GM19395 (cell line): ENCODE measurements at regions not wholly inside any gene's neighbourhood (a gene's known extent, or its start where the extent isn't known, plus 50 kb on each side); places are given as distances from the start of the nearest gene placed in this dataset.
"Not testable (repeated sequence)": the region's sequence is repeated elsewhere in the genome, so short reads cannot be mapped to it uniquely, and the experiment has no call there.

Experiments used
- ATAC-seq: cut with Tn5 transposase; IDR thresholded peaks from one replicate; pipeline ENCODE4 v1.9.1; 2021; ENCODE audit warnings: mild to moderate bottlenecking, moderate library complexity; ENCODE audit not compliant: unreplicated experiment

DNA sequence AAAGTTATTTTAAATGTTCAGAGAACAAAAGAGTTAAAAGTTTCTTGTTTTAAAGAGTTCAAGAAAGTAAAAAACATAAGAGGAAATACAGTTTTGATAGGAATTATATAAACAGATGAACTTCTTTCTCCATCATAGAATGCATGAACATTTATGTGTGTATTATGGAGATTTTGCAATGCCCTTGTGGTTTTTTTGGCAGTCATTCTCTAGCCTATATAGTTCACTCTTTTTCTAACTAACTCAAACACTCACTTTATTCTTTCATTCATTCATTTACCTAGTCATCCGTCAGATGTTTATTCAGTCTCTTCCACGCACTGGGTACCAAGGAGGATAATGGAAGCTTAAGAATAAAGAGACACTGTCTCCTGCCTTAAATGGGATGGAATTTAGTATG lies 195.9 kb upstream of the VLDLR start:
- no peak for ATAC-seq

DNA sequence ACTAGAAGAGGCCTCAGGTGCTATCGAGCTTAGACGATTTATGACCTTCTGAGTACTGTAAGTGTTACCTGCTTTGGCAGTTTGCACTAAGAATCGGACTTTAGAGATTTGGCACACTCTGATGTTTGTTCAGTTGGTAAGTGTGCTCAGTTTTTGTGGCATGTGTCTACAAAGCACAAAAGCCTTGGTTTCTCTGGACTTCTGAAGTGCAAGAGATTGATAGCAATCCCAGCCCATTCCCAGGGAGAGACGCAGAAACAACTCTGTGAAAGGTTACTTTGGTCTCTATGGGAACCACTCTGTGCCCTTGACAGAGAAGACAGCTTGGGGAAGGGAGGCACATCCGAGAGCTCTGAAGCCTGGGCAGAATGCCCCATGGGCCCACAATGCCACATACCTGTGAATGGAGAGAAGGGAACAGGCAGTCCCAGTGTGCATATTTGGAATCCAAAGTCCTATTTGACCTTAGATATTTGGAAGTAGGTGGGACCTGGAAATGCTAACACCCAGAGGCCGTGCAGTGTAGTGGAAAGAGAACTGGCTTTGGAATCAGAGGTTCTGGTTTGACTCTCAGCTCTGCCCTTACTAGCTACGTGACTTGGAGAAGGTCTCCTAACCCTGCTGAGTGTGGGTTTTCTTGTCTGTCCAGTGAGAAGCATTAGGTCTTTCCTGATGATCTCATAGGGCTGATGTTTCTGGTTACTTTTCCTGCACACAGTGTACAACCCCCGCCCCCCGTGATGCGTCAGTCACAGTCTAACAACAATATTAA lies 194.3 kb upstream of the VLDLR start:
- ATAC-seq, result no peak

GRCh38 chr9:2439957-2440356 lies 181.6 kb upstream of the VLDLR start:
- no peak for ATAC-seq

DNA sequence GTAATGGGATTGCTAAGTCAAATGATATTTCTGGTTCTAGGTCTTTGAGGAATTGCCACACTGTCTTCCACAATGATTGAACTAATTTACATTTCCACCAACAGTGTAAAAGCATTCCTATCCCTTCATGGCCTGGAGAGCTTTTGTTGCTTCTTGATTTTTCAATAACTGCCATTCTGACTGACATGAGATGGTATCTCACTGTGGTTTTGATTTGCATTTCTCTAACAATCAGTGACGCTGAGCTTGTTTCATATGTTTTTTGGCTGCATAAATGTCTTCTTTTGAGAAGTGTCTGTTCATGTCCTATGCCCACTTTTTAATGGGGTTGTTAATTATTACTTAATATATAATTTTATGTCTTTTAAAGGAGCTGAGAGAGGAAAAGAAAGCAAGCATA lies 177.7 kb upstream of the VLDLR start:
- ATAC-seq, result not testable (repeated sequence)

GRCh38 chr9:2448193-2448738 lies 173.3 kb upstream of the VLDLR start:
- no peak for ATAC-seq

DNA sequence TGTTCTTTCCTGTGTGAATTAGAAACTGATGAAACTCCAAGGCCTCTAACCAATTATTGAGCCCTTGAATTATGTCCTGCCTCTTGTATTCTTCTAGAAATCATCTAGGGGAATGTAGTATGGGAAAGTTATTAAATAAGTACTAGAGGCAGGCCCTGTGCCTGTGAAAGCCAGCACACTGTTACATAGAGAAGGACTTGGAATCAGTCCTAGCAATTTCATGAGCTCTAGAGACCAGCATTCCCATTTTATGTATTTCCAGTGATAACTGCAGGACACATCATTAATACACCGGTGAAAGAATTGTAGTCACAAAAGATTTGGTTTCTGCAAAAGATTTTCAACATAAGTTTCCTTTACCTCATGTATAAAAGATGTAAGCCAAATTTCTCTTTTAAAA lies 168.5 kb upstream of the VLDLR start:
- ATAC-seq, result no peak

DNA sequence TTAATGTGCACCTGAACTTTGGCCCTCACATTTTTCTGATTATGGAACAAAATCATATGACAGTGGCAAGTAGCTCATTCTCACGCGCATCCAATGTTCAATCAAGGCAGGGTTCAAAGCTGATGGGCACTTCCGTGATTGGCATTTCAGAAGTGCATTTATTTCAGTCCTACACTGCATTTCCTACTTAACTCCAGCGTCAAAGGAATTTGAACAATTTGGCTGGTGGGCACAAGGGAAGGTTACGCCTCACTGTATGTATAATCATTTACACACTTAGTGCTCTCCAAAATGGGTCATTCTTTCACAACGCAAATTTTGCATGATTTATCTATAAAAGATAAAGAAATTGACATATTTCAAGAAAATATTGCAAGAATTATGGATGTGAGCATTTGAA lies 167.9 kb upstream of the VLDLR start:
- no peak for ATAC-seq

- ATAC-seq, result no peak
Observed at GRCh38 chr9:2459756-2460155, 161.8 kb upstream of the VLDLR start.

DNA sequence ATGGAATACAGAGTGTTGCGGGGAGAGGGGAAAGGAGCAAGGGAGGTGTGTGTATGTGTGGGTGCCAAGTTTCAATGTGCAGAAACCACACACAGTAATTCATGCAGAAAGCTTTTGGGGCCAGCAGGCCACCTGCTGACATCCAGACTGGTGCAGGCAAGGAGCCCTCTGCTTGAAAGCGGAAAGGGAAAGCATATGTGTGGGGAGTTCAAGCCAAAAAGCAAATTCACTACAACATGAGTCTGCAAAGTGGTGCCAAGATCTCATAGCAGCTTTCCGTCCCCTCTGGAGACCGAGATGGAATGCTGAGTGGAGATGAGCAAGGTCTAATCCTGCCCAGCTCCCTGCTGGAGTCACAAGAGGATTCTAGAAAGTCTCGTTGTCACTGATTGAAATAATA lies 159.7 kb upstream of the VLDLR start:
- ATAC-seq, result no peak

DNA sequence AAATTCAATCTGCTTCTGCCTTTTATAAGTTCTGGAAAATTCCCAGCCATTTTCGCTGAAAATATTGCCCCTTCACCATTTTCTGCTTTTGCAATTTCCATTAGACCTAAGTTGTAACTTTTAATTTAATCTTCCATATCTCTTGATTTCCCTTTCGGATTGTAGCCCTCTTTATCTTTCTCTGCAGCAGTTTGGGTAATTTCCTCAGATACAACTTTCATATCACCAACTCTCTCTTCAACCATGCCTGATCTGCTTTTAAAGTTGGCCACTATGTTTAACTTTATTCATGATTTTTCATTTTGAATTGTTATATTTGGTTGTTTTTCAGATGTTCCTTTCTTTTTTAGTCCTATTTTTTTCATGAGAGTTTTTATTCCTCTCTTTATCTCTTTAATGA lies 157.0 kb upstream of the VLDLR start:
- no peak for ATAC-seq

- ATAC-seq, result no peak
Observed at GRCh38 chr9:2465516-2465915, 156.1 kb upstream of the VLDLR start.

- peak; percentile 99 for ATAC-seq
Observed at GRCh38 chr9:2465921-2466460, 155.6 kb upstream of the VLDLR start.

GRCh38 chr9:2466703-2467102 lies 154.9 kb upstream of the VLDLR start:
- ATAC-seq, result no peak

GRCh38 chr9:2469681-2470221 lies 151.8 kb upstream of the VLDLR start:
- ATAC-seq, result no peak

- no peak for ATAC-seq
Observed at GRCh38 chr9:2473681-2474080, 147.9 kb upstream of the VLDLR start.

GRCh38 chr9:2477755-2478154 lies 143.8 kb upstream of the VLDLR start:
- ATAC-seq, result no peak

- ATAC-seq, result no peak
Observed at GRCh38 chr9:2478421-2478820, 143.2 kb upstream of the VLDLR start.

GRCh38 chr9:2479056-2479565 lies 142.5 kb upstream of the VLDLR start:
- ATAC-seq, result no peak

DNA sequence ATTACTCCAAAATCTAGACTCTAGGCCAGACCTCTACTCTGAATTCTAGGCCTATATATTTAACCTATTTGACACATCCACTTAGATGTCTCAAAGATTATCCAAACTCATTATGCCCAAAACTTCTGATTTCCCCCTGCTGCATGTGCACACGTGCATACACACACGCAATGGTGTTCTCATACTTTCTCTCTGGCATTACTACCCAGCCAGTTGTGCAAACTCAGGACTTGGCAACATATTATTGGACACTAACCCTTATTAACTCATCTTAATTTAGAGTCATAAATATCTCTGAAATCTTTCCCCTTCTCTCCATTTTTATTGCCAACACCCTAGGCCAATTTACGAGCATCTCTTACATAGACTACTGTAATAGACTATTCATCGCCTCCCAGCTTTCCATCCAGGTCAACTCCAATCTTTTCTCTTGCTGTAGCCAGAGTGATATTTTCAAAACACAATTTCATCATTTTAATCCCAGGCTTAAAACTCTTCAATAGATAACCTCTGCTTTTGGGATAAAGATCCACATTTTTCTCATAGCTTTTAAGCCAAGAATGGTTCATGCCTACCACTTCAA lies 141.2 kb upstream of the VLDLR start:
- no peak for ATAC-seq

- ATAC-seq, result no peak
Observed at GRCh38 chr9:2481216-2481615, 140.4 kb upstream of the VLDLR start.

DNA sequence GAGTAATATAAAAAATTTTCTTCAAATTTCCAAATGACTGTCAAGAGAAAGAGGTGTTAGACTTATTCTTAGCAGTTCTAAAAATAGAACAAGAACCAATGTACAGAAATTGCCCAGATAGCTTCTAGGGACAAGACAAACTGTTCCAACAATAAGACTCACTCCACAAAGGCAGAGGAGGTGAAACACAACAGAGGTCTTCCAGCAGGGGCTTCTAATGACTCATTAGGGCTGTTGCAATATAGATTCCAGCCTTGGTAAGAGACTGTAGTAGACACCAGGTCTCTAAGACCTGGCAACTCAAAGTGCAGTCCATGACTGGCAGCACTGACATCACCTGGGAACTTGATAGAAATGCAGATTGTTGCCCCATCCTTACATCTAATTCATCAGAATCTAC lies 134.6 kb upstream of the VLDLR start:
- ATAC-seq, result no peak

DNA sequence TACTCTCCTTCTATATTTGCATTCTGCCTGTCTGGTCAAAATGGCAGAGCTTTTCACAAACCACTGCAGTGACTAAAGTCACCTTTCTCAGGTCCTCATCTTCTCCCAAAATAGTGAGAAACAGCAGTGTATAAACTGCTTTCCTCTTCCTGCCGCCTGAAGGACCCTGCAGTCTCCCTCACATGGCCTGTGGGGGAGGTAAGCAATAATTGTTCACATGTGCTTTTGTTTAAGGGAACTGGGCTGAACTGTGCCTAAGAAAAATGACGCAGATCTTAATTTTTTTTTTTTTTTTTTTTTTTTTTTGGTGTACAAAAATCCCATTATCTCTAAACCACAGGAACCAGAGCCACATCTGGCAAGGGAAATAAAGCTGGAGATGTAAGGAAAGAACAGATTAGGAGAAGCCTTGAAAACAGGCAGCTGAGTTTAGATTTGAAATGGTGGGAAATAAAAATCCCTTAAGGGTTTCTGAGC lies 131.7 kb upstream of the VLDLR start:
- no peak for ATAC-seq
